SK-N-SH (cell line): ENCODE measurements at regions not wholly inside any gene's neighbourhood (a gene's known extent, or its start where the extent isn't known, plus 50 kb on each side); places are given as distances from the start of the nearest gene placed in this dataset.
"Not testable (repeated sequence)": the region's sequence is repeated elsewhere in the genome, so short reads cannot be mapped to it uniquely, and the experiment has no call there.

ENCODE experiments used
- CTCF ChIA-PET: fragments of 300-600, 350-600 bp; formaldehyde crosslinking; extraction: SDS; loops from one replicate; lab custom pipeline; 2021; lab: Yijun Ruan, JAX
- POLR2A ChIA-PET: fragments of 350-600 bp; sonication (Branson Sonifier 250); formaldehyde crosslinking; extraction: SDS; loops from one replicate; lab custom pipeline; 2020; ENCODE audit warnings: antibody characterized with exemption, inconsistent platforms; lab: Yijun Ruan, JAX
- DNase-seq: peaks from one replicate; pipeline ENCODE4 v3.0.0; 2012
- H2AFZ ChIP-seq: fragments of 200-600 bp; sonication (generic); 2 replicates; pipeline ENCODE4 v1.8.1; 2016; ENCODE audit warnings: antibody characterized with exemption, mild to moderate bottlenecking, low read depth
- H3F3A ChIP-seq: fragments of 200-600 bp; sonication (generic); replicated peaks from 2 replicates; pipeline ENCODE3; 2016; ENCODE audit warnings: antibody characterized with exemption, mild to moderate bottlenecking; ENCODE audit not compliant: insufficient read depth
- H3K27ac ChIP-seq, 2 experiments: fragments of 200-500 bp in 1 of 2; fragments of 200-600 bp in 1 of 2; sonication (Bioruptor generic) in 1 of 2; sonication (generic), shearing (Covaris generic) in 1 of 2; 2 replicates each; pipeline versions ENCODE4 v1.5.1 to v1.6.1; 2014 to 2016; ENCODE audit warnings: low read depth in 2 of 2, inconsistent platforms in 1 of 2, low read length in 1 of 2, mild to moderate bottlenecking in 1 of 2, mixed read lengths in 1 of 2
- H3K27me3 ChIP-seq: fragments of 200-600 bp; sonication (generic), shearing (Covaris generic); 2 replicates; pipeline ENCODE4 v1.6.1; 2016; ENCODE audit warnings: mixed run types; ENCODE audit not compliant: insufficient read depth
- H3K36me3 ChIP-seq, 2 experiments: fragments of 200-500 bp in 1 of 2; fragments of 200-600 bp in 1 of 2; sonication (Bioruptor generic) in 1 of 2; sonication (generic) in 1 of 2; replicated peaks in 1 of 2; 2 replicates each; pipeline versions ENCODE3 to v1.5.1; 2014 to 2016; ENCODE audit warnings: low read length in 1 of 2, mild to moderate bottlenecking in 1 of 2; ENCODE audit not compliant: insufficient read depth in 2 of 2, control insufficient read depth in 1 of 2
- H3K4me1 ChIP-seq, 2 experiments: fragments of 200-500 bp in 1 of 2; fragments of 200-600 bp in 1 of 2; sonication (Bioruptor generic) in 1 of 2; sonication (generic), shearing (Covaris generic) in 1 of 2; 2 replicates each; pipeline versions ENCODE4 v1.5.1 to v1.6.1; 2014 to 2016; ENCODE audit warnings: low read depth in 1 of 2, low read length in 1 of 2, mixed run types in 1 of 2; ENCODE audit not compliant: insufficient read depth in 2 of 2, control insufficient read depth in 1 of 2
- H3K4me2 ChIP-seq: fragments of 200-600 bp; sonication (generic), shearing (Covaris generic); 2 replicates; pipeline ENCODE4 v1.6.1; 2017; ENCODE audit warnings: mixed run types
- H3K4me3 ChIP-seq, 2 experiments: fragments of 200-500 bp in 1 of 2; fragments of 200-600 bp in 1 of 2; sonication (Bioruptor generic) in 1 of 2; sonication (generic), shearing (Covaris generic) in 1 of 2; 2 replicates each; pipeline versions ENCODE4 v1.5.1 to v1.8.1; 2014 to 2016; ENCODE audit warnings: low read depth in 2 of 2, inconsistent platforms in 1 of 2, low read length in 1 of 2, mild to moderate bottlenecking in 1 of 2, mixed read lengths in 1 of 2, moderate library complexity in 1 of 2
- H3K79me2 ChIP-seq: fragments of 200-600 bp; sonication (generic); 2 replicates; pipeline ENCODE4 v1.8.1; 2017; ENCODE audit warnings: mild to moderate bottlenecking; ENCODE audit not compliant: insufficient read depth
- H3K9ac ChIP-seq: fragments of 200-600 bp; sonication (generic); 2 replicates; pipeline ENCODE4 v1.6.1; 2017; ENCODE audit warnings: mixed run types
- H3K9me2 ChIP-seq: fragments of 200-600 bp; sonication (generic); 2 replicates; pipeline ENCODE4 v1.6.1; 2017; ENCODE audit warnings: mixed run types
- H3K9me3 ChIP-seq: fragments of 200-600 bp; sonication (generic); 2 replicates; pipeline ENCODE4 v1.6.1; 2017; ENCODE audit warnings: mixed run types, mild to moderate bottlenecking, moderate library complexity
- H4K20me1 ChIP-seq: fragments of 200-600 bp; sonication (generic); 2 replicates; pipeline ENCODE4 v1.6.1; 2017; ENCODE audit warnings: mild to moderate bottlenecking, mixed run types; ENCODE audit not compliant: insufficient read depth
- MEF2A ChIP-seq: IDR thresholded peaks from 2 replicates; pipeline ENCODE4 v1.4.0; 2012; ENCODE audit warnings: low read depth, borderline replicate concordance
- MXI1 ChIP-seq: IDR thresholded peaks from 2 replicates; pipeline ENCODE4 v1.6.1; 2012; ENCODE audit warnings: mild to moderate bottlenecking, low read depth, low read length, improper control_type of control experiment
- RCOR1 ChIP-seq: fragments of 150-350 bp; IDR thresholded peaks from 2 replicates; pipeline ENCODE4 v1.6.1; 2017; ENCODE audit warnings: antibody characterized with exemption, low read length
- TEAD4 ChIP-seq: IDR thresholded peaks from 2 replicates; pipeline ENCODE4 v1.4.0; 2012; ENCODE audit warnings: mild to moderate bottlenecking, borderline replicate concordance; ENCODE audit not compliant: insufficient read depth
- YY1 ChIP-seq: IDR thresholded peaks from 2 replicates; pipeline ENCODE4 v1.4.0; 2012; ENCODE audit warnings: low read depth, mild to moderate bottlenecking
- WGBS: methylation state at CpG from one replicate; pipeline ENCODE4 v1.1.6; 2017; ENCODE audit warnings: low lambda C conversion rate; 5-methylcytosine and 5-hydroxymethylcytosine counted together
- TF ChIP-seq, protein P1 (sequence below): IDR thresholded peaks from 2 replicates; pipeline ENCODE4 v1.6.1; 2012; ENCODE audit warnings: mild to moderate bottlenecking, low read depth, low read length, moderate library complexity
- TF ChIP-seq, protein P2 (sequence below): IDR thresholded peaks from 2 replicates; pipeline ENCODE4 v1.4.0; 2012; ENCODE audit warnings: low read depth, borderline replicate concordance
- TF ChIP-seq, protein P3 (sequence below): IDR thresholded peaks from 2 replicates; pipeline ENCODE4; 2012
- TF ChIP-seq, protein P4 (sequence below): fragments of 150-350 bp; IDR thresholded peaks from 2 replicates; pipeline ENCODE4 v1.6.1; 2017; ENCODE audit warnings: antibody characterized with exemption, low read length, low read depth, borderline replicate concordance

DNA sequence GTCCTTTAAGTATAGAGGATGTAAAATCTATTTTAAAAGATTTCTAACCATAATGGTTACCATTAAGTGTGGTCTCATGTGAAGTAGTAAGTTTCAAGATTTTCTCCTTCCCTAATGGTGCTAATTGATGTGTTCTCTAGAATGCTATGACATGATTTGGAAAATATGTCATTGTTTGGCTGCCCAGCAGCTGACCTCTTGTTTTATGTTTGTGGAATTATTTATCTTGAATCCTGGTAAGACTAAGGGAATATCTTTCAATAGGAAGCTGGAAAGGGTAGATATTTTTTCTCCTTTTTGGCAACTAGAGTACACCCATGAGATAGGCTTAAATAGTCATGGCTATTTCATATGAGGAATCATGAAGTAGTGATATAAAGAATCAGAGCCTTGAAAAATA lies 139.8 kb upstream of the CHODL start:
- Histone ChIP-seq H3K9me2 (no peaks in the 10 kb centered on the region), H3K4me1 (no peaks in the 10 kb centered on the region), H3K27me3 (no peaks in the 10 kb centered on the region), H3K4me2 (no peak overlapping the region), H4K20me1 (no peaks in the 10 kb centered on the region), H2AFZ (no peak overlapping the region), H3K9me3 (no peaks in the 10 kb centered on the region; the same call in 1 of the 2 replicates), H3F3A (no peaks in the 10 kb centered on the region), H3K4me3 (no peak overlapping the region), H3K9ac (no peak overlapping the region), H3K79me2 (no peaks in the 10 kb centered on the region), H3K36me3 (no peaks in the 10 kb centered on the region), H3K27ac (no peak overlapping the region)
- TF ChIP-seq YY1 = no peak
- TF ChIP-seq, protein P1, sequence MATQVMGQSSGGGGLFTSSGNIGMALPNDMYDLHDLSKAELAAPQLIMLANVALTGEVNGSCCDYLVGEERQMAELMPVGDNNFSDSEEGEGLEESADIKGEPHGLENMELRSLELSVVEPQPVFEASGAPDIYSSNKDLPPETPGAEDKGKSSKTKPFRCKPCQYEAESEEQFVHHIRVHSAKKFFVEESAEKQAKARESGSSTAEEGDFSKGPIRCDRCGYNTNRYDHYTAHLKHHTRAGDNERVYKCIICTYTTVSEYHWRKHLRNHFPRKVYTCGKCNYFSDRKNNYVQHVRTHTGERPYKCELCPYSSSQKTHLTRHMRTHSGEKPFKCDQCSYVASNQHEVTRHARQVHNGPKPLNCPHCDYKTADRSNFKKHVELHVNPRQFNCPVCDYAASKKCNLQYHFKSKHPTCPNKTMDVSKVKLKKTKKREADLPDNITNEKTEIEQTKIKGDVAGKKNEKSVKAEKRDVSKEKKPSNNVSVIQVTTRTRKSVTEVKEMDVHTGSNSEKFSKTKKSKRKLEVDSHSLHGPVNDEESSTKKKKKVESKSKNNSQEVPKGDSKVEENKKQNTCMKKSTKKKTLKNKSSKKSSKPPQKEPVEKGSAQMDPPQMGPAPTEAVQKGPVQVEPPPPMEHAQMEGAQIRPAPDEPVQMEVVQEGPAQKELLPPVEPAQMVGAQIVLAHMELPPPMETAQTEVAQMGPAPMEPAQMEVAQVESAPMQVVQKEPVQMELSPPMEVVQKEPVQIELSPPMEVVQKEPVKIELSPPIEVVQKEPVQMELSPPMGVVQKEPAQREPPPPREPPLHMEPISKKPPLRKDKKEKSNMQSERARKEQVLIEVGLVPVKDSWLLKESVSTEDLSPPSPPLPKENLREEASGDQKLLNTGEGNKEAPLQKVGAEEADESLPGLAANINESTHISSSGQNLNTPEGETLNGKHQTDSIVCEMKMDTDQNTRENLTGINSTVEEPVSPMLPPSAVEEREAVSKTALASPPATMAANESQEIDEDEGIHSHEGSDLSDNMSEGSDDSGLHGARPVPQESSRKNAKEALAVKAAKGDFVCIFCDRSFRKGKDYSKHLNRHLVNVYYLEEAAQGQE = no peak
- no peak for TF ChIP-seq TEAD4
- TF ChIP-seq, protein P2, sequence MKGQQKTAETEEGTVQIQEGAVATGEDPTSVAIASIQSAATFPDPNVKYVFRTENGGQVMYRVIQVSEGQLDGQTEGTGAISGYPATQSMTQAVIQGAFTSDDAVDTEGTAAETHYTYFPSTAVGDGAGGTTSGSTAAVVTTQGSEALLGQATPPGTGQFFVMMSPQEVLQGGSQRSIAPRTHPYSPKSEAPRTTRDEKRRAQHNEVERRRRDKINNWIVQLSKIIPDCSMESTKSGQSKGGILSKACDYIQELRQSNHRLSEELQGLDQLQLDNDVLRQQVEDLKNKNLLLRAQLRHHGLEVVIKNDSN = no peak
- no peak for TF ChIP-seq RCOR1
- no peak for TF ChIP-seq MEF2A
- TF ChIP-seq, protein P3, sequence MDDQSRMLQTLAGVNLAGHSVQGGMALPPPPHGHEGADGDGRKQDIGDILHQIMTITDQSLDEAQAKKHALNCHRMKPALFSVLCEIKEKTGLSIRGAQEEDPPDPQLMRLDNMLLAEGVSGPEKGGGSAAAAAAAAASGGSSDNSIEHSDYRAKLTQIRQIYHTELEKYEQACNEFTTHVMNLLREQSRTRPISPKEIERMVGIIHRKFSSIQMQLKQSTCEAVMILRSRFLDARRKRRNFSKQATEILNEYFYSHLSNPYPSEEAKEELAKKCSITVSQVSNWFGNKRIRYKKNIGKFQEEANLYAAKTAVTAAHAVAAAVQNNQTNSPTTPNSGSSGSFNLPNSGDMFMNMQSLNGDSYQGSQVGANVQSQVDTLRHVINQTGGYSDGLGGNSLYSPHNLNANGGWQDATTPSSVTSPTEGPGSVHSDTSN = no peak
- TF ChIP-seq MXI1 = no peak
- TF ChIP-seq, protein P4, sequence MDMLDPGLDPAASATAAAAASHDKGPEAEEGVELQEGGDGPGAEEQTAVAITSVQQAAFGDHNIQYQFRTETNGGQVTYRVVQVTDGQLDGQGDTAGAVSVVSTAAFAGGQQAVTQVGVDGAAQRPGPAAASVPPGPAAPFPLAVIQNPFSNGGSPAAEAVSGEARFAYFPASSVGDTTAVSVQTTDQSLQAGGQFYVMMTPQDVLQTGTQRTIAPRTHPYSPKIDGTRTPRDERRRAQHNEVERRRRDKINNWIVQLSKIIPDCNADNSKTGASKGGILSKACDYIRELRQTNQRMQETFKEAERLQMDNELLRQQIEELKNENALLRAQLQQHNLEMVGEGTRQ = no peak
- ChIA-PET POLR2A (no interaction called here), CTCF (no interaction called here)
- no peak for DNase-seq

DNA sequence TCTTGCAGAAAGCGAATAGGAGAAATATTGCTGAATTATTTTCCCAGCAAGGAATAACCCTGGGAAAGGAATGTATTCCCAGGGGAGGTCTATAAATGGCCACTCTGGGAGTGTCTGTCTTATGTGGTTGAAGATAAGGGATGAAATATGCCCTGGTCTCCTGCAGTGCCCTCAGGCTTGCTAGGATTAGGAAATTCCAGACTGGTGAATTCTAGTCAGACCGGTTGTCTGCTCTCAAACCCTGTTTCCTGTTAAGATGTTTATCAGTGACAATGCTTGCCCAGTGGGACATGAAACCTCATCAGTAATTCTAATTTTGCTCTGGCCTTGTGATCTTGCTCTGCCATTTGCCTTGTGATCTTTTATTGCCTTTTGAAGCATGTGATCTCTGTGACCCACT lies 148.2 kb upstream of the CHODL start:
- H3K9me3 ChIP-seq, H3K9me2 ChIP-seq, H2AFZ ChIP-seq, H4K20me1 ChIP-seq, H3K4me1 ChIP-seq, H3K4me3 ChIP-seq, H3K9ac ChIP-seq, POLR2A ChIA-PET, H3F3A ChIP-seq, H3K36me3 ChIP-seq, DNase-seq, H3K27ac ChIP-seq, CTCF ChIA-PET, H3K27me3 ChIP-seq, H3K79me2 ChIP-seq, H3K4me2 ChIP-seq: not testable (repeated sequence)
- 8% methylated on average over 2 of the region's 2 CpGs for WGBS
